ENCODE measurements at regions not wholly inside any gene's neighbourhood (a gene's known extent, or its start where the extent isn't known, plus 50 kb on each side); places are given as distances from the start of the nearest gene placed in this dataset.

- no peaks in the 10 kb centered on the region for H3K4me1 Mint-ChIP-seq (ENCODE audit: low read depth)
- H3K9me3 Mint-ChIP-seq: peaks cover 73% of the 10 kb centered on the region
- no peak overlapping the region for H3K4me3 Mint-ChIP-seq
- H3K27me3 Mint-ChIP-seq (ENCODE audit: insufficient read depth): no peaks in the 10 kb centered on the region; the same call in 1 of the 2 replicates
- TF ChIP-seq, protein P1, sequence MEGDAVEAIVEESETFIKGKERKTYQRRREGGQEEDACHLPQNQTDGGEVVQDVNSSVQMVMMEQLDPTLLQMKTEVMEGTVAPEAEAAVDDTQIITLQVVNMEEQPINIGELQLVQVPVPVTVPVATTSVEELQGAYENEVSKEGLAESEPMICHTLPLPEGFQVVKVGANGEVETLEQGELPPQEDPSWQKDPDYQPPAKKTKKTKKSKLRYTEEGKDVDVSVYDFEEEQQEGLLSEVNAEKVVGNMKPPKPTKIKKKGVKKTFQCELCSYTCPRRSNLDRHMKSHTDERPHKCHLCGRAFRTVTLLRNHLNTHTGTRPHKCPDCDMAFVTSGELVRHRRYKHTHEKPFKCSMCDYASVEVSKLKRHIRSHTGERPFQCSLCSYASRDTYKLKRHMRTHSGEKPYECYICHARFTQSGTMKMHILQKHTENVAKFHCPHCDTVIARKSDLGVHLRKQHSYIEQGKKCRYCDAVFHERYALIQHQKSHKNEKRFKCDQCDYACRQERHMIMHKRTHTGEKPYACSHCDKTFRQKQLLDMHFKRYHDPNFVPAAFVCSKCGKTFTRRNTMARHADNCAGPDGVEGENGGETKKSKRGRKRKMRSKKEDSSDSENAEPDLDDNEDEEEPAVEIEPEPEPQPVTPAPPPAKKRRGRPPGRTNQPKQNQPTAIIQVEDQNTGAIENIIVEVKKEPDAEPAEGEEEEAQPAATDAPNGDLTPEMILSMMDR (IDR thresholded peaks at IDR 0.05): no peak
- H3K27ac Mint-ChIP-seq: no peak overlapping the region
- H3K36me3 Mint-ChIP-seq (ENCODE audit: low read depth): peaks cover 5% of the 10 kb centered on the region
- DNase-seq: no peak
Measured at GRCh38 chr22:47623066-47623762, 860.8 kb downstream of the TBC1D22A start.

GRCh38 chr22:47622541-47622940 is 860.1 kb downstream of the TBC1D22A start:
- H3K27me3 Mint-ChIP-seq (ENCODE audit: insufficient read depth): no peaks in the 10 kb centered on the region; the same call in 1 of the 2 replicates
- H3K4me3 Mint-ChIP-seq: no peak overlapping the region
- TF ChIP-seq, protein P1 (IDR thresholded peaks at IDR 0.05): no peak

DNA sequence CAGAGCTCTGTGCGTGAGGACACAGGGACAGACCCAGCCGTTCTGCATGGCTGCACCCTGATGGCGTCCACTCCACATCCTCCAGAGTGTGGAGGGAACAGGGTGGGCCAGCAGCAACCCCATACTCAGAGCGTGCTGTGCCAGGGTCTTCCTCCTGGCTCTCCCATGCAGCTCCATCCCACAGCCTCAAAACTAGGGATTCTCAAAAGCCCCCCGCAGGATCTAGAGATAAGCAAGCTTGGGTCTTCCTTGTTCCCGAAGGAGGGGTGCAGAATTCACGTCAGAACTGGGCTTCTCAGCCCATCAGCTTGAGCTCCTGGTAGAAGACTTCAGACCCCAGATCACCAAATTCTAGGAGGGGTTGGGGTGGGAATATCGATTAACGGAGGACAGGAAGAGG is 858.8 kb downstream of the TBC1D22A start:
- TF ChIP-seq, protein P1 (IDR thresholded peaks at IDR 0.05): no peak
- Mint-ChIP-seq H3K4me3 (no peak overlapping the region), H3K36me3 (ENCODE audit: low read depth) (peaks cover 5% of the 10 kb centered on the region), H3K27ac (no peak overlapping the region), H3K9me3 (peaks cover 70% of the 10 kb centered on the region), H3K27me3 (ENCODE audit: insufficient read depth) (no peaks in the 10 kb centered on the region; the same call in 1 of the 2 replicates), H3K4me1 (ENCODE audit: low read depth) (no peaks in the 10 kb centered on the region)
- DNase-seq: no peak

More at GRCh38 chr22:47622541-47622940, 860.1 kb downstream of the TBC1D22A start:
- H3K9me3 Mint-ChIP-seq: peaks cover 74% of the 10 kb centered on the region
- H3K27ac Mint-ChIP-seq: no peak overlapping the region
- H3K36me3 Mint-ChIP-seq (ENCODE audit: low read depth): peaks cover 5% of the 10 kb centered on the region
- DNase-seq: no peak
- H3K4me1 Mint-ChIP-seq (ENCODE audit: low read depth): no peaks in the 10 kb centered on the region

DNA sequence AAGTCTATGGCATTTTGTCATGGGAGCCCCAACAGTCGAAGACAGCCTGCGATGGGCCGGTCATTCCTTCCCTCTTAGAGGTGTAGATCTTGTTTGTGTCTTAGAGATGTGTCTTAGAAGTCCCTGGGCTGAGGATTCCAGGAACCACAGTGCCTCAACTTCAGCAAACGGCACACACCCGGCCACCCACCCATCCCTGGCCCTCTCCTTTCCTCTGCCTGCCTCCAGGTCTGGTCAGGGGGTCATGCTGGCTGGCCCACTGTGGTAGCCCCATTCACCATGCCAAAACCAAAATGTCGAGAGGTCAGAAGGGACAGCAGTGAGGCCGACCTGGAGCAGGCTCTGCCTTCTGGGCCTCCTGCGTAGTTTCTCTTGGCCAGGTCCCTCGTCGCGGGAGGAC is 857.9 kb downstream of the TBC1D22A start:
- Mint-ChIP-seq H3K27me3 (ENCODE audit: insufficient read depth) (no peaks in the 10 kb centered on the region; the same call in 1 of the 2 replicates), H3K4me1 (ENCODE audit: low read depth) (no peaks in the 10 kb centered on the region), H3K9me3 (peaks cover 71% of the 10 kb centered on the region), H3K36me3 (ENCODE audit: low read depth) (peaks cover 8% of the 10 kb centered on the region), H3K4me3 (no peak overlapping the region), H3K27ac (no peak overlapping the region)
- TF ChIP-seq, protein P1 (IDR thresholded peaks at IDR 0.05): no peak
- no peak for DNase-seq

GRCh38 chr22:47619631-47620030 is 857.2 kb downstream of the TBC1D22A start:
- TF ChIP-seq, protein P1 (IDR thresholded peaks at IDR 0.05): no peak
- Mint-ChIP-seq H3K27ac (no peak overlapping the region), H3K4me3 (no peak overlapping the region), H3K36me3 (ENCODE audit: low read depth) (peaks cover 8% of the 10 kb centered on the region), H3K9me3 (peaks cover 70% of the 10 kb centered on the region), H3K27me3 (ENCODE audit: insufficient read depth) (no peaks in the 10 kb centered on the region; the same call in 1 of the 2 replicates), H3K4me1 (ENCODE audit: low read depth) (no peaks in the 10 kb centered on the region)
- no peak for DNase-seq
